ENCODE measurements at regions not wholly inside any gene's neighbourhood (a gene's known extent, or its start where the extent isn't known, plus 50 kb on each side); places are given as distances from the start of the nearest gene placed in this dataset.
"Not testable (repeated sequence)": the region's sequence is repeated elsewhere in the genome, so short reads cannot be mapped to it uniquely, and the experiment has no call there.

GRCh38 chr22:33221568-33221967 is 163.4 kb upstream of the SYN3 start:
- DNase-seq (ENCODE audit: low spot score): peak; percentile 75

GRCh38 chr22:33220476-33221080 is 162.4 kb upstream of the SYN3 start:
- DNase-seq (ENCODE audit: low spot score): peak; percentile 29

GRCh38 chr22:33219648-33220384 is 161.6 kb upstream of the SYN3 start:
- no peak for DNase-seq (ENCODE audit: low spot score)

DNA sequence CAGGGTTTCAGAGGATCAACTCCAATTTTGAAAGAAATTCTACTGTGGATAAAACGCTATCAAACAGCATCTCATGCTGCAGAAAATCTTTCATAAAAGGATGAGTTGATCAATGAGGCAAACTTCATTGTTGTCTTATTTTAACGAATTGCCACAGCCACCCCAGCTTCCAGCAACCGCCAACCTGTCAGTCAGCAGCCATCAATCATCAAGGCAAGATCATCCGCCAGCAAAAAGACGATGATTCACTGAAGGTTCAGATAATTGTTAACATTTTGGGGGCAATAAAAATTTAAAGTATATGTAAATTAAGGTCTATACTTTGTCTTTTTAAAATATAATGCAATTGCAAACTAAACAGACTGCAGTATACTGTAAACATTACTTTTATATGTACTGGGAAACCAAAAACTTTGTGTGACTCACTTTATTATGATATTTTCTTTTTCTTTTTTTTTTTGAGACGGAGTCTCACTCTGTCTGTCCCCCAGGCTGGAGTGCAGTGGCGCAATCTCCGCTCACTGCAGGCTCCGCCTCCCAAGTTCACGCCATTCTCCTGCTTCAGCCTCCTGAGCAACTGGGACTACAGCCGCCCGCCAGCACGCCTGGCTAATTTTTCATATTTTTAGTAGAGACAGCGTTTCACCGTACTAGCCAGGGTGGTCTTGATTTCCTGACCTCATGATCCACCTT is 155.3 kb upstream of the SYN3 start:
- no peak for DNase-seq (ENCODE audit: low spot score)

DNA sequence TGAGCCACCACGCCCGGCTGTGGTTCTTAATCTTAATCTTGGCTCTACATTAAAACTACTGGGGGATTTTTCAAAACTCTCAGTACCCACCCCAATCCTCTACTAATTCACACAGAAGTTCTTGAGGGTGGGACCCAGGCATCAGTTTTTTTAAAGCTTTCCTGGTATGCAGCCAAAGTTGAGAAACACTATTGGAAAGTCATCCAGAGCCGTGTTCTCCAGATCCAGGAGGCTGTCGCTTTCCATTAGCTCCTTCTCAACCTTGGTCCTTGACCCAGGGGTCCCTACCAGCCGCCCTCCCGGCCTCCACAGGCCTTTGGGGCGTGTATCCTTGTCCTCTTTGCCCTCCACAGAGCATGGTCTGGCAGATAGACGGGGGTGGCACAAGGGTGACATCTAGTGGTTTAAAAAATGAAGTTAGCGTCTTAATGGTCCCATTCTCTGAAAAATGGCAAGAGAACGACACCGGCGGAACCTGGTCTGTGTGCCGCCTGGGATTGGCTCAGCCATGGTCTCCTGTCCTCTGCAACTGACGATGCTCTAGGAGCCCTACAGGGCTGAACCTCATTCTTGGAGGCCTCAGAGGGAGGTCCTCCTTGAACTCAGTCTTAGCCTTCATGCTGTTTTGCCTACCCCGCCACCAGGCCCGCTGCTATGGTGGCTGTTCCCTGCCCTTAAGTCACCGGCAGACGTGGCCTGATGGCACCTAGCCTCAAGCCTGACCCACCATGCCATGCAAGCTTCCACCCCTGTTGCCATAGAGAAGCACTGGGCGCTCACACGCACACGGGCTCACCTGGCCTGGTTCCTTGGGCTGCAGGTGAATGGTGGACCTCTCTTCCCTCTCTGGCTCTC is 152.0 kb upstream of the SYN3 start:
- peak; percentile 80 for DNase-seq (ENCODE audit: low spot score)

DNA sequence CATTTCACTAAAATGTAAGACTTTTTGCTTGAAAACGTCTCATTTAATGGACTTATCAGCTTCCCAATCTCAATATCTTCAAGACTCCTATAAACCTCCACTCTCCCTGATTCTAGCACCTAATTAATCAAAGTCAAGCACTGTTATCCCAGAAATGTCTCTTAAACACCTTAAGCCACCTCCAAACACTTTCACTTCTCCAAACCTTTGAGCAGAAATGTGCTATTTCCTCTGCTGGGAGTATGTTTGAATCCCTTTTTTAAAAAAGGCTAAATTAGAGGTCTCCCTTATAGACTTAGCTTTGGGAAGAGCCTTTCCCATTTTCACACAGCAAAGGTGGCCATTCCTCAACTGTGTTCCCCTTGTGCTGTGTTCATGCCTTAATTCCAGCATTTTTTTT is 146.2 kb upstream of the SYN3 start:
- no peak for DNase-seq (ENCODE audit: low spot score)

- DNase-seq (ENCODE audit: low spot score): no peak
Measured at GRCh38 chr22:33202455-33202854, 144.3 kb upstream of the SYN3 start.

- no peak for DNase-seq (ENCODE audit: low spot score)
Measured at GRCh38 chr22:33194529-33195077, 136.4 kb upstream of the SYN3 start.

DNA sequence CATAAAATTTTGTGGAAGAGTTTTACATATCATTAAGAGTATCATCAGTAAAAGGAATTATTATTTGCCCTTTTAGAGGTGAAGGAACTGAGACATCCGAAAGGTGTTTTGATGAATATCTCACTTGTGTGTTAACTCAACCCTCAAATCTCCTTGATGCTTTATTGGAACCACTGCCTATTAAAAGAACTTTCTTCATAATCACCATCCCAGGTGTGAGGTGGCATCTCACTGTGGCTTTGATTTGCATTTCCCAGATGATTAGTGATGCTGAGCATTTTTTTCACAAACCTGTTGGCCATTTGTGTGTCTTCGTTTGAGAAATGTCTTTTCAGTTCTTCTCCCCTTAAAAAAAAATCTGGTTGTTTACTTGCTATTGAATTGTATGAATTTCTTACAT is 134.0 kb upstream of the SYN3 start:
- no peak for DNase-seq (ENCODE audit: low spot score)

- no peak for DNase-seq (ENCODE audit: low spot score)
Measured at GRCh38 chr22:33188326-33188725, 130.1 kb upstream of the SYN3 start.

- DNase-seq (ENCODE audit: low spot score): no peak
Measured at GRCh38 chr22:33186816-33187215, 128.6 kb upstream of the SYN3 start.

DNA sequence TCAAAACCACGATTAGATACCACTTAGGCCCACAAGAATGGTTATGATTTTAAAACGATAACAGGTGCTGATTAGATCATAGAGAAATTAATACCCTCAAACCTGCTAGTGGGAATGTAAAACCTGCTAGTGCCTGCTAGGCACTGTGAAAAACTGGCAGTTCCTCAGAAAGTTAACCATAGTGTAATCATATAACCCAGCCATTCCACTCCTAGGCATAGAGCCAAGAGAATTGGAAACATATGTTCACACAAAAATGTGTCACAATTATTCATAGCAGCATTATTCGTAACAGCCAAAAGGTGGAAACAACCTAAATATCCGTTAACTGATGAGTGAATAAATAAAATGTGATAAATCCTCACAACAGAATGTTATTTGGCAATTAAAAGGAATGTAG is 122.2 kb upstream of the SYN3 start:
- no peak for DNase-seq (ENCODE audit: low spot score)

- no peak for DNase-seq (ENCODE audit: low spot score)
Measured at GRCh38 chr22:33167998-33168790, 110.0 kb upstream of the SYN3 start.

GRCh38 chr22:33166206-33166605 is 108.0 kb upstream of the SYN3 start:
- DNase-seq (ENCODE audit: low spot score): no peak

DNA sequence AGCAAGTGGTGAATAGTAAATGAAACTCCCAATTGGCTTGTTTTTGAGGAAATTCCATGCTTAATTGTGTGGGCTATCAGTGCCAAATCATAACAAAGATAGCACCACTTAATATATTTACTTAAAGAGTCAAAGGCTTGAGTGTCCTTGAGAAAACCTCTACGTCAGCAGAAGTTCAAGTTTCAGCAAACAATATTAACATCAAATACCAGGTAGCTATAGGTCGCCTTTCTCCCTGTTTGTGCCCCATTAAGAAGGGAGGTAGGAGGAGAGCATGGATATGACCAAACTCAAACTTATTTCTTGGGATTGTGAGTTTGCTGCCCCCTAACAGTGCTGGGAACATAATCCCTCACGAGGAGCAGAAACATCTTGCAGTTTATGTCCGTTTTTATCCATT is 105.6 kb upstream of the SYN3 start:
- no peak for DNase-seq (ENCODE audit: low spot score)

DNA sequence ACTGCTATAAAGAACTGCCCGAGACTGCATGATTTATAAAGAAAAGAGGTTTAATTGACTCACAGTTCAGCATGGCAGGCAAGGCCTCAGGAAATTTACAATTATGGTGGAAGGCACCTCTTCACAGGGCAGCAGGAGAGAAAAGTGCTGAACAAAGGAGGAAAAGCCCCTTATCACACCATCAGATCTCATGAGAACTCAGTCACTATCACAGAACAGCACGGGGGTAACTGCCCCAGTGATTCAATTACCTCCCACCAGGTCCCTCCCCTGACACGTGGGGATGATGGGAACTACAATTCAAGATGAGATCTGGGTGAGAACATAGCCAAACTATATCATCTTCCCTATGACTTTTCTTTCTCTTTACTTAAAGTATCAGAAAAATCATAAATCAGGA is 104.0 kb upstream of the SYN3 start:
- no peak for DNase-seq (ENCODE audit: low spot score)

DNA sequence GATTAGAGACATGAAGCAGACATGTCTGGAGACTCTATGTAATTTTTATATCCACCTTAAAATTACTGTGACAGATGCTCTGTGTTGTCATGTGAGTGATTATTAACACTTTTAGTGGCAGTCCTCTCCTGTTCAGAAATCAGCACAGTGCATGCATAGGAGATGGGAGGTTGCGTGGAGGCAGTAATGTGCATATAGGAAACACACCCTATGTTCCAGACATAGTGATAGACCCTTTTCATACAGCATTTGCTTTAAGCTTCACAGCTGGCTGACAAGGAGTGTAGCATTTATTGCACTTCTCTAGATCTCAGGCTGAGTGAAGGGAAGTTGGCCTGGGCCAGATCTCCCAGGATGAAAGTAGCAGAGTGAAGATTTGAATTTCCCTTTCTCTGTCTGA is 102.3 kb upstream of the SYN3 start:
- no peak for DNase-seq (ENCODE audit: low spot score)

GRCh38 chr22:33154967-33155366 is 96.8 kb upstream of the SYN3 start:
- DNase-seq (ENCODE audit: low spot score): not testable (repeated sequence)

- DNase-seq (ENCODE audit: low spot score): no peak
Measured at GRCh38 chr22:33149611-33150010, 91.4 kb upstream of the SYN3 start.

GRCh38 chr22:33144721-33145120 is 86.5 kb upstream of the SYN3 start:
- no peak for DNase-seq (ENCODE audit: low spot score)

Measured in GM03348 (cell line).